ENCODE measurements at regions not wholly inside any gene's neighbourhood (a gene's known extent, or its start where the extent isn't known, plus 50 kb on each side); places are given as distances from the start of the nearest gene placed in this dataset.

GRCh38 chr2:128783896-128784295, 465.2 kb upstream of the HS6ST1 start:
- Histone ChIP-seq H3K4me3 (no peak overlapping the region), H3K9me3 (no peaks in the 10 kb centered on the region), H3K27me3 (no peaks in the 10 kb centered on the region), H3K4me1 (no peaks in the 10 kb centered on the region), H3K36me3 (no peaks in the 10 kb centered on the region), H3K27ac (no peak overlapping the region)
- no peak for TF ChIP-seq CTCF (IDR thresholded peaks at IDR 0.05)
- no peak for DNase-seq (ENCODE audit: low spot score in 2 of 2)
- intact Hi-C loops (cut with DNase I), result no loop called here

- TF ChIP-seq CTCF (IDR thresholded peaks at IDR 0.05), result no peak
- Histone ChIP-seq H3K27me3 (no peaks in the 10 kb centered on the region), H3K27ac (no peak overlapping the region), H3K36me3 (no peaks in the 10 kb centered on the region), H3K4me1 (no peaks in the 10 kb centered on the region), H3K4me3 (no peak overlapping the region), H3K9me3 (no peaks in the 10 kb centered on the region)
- no peak for DNase-seq (ENCODE audit: low spot score in 2 of 2)
- intact Hi-C loops (cut with DNase I), result no loop called here
Measured at GRCh38 chr2:128784626-128785306, 466.1 kb upstream of the HS6ST1 start.

- TF ChIP-seq CTCF (IDR thresholded peaks at IDR 0.05), result no peak
- no peaks in the 10 kb centered on the region for H3K4me1 ChIP-seq
Measured at GRCh38 chr2:128786316-128786715, 467.6 kb upstream of the HS6ST1 start.

GRCh38 chr2:128786741-128787478, 468.2 kb upstream of the HS6ST1 start:
- H3K9me3 ChIP-seq, result no peaks in the 10 kb centered on the region
- H3K36me3 ChIP-seq, result no peaks in the 10 kb centered on the region
- H3K4me3 ChIP-seq, result no peak overlapping the region
- DNase-seq (ENCODE audit: low spot score in 2 of 2), result no peak
- H3K27ac ChIP-seq, result no peak overlapping the region
- TF ChIP-seq CTCF (IDR thresholded peaks at IDR 0.05), result no peak
- no peaks in the 10 kb centered on the region for H3K27me3 ChIP-seq
- intact Hi-C loops (cut with DNase I), result no loop called here
- H3K4me1 ChIP-seq, result no peaks in the 10 kb centered on the region

More at GRCh38 chr2:128786316-128786715, 467.6 kb upstream of the HS6ST1 start:
- Histone ChIP-seq H3K36me3 (no peaks in the 10 kb centered on the region), H3K4me3 (no peak overlapping the region), H3K27ac (no peak overlapping the region), H3K27me3 (no peaks in the 10 kb centered on the region), H3K9me3 (no peaks in the 10 kb centered on the region)
- no peak for DNase-seq (ENCODE audit: low spot score in 2 of 2)
- intact Hi-C loops (cut with DNase I), result no loop called here

- DNase-seq (ENCODE audit: low spot score in 2 of 2), result no peak
- H3K4me1 ChIP-seq, result no peaks in the 10 kb centered on the region
- intact Hi-C loops (cut with DNase I), result no loop called here
- H3K36me3 ChIP-seq, result no peaks in the 10 kb centered on the region
- H3K9me3 ChIP-seq, result no peaks in the 10 kb centered on the region
- H3K4me3 ChIP-seq, result no peak overlapping the region
- no peak for TF ChIP-seq CTCF (IDR thresholded peaks at IDR 0.05)
- no peak overlapping the region for H3K27ac ChIP-seq
- H3K27me3 ChIP-seq, result no peaks in the 10 kb centered on the region
Measured at GRCh38 chr2:128787616-128788015, 468.9 kb upstream of the HS6ST1 start.
